Stimulated activated CD4-positive, alpha-beta T cell treated with anti-CD3 and anti-CD28 coated beads, Interleukin-2, amount 100 ng/mL, for 48 hours (primary cell): ENCODE measurements at regions not wholly inside any gene's neighbourhood (a gene's known extent, or its start where the extent isn't known, plus 50 kb on each side); places are given as distances from the start of the nearest gene placed in this dataset.

Experiments
- DNase-seq, 2 donors: peaks; one replicate each; pipeline ENCODE4 v3.0.0-alpha.2; 2020

DNA sequence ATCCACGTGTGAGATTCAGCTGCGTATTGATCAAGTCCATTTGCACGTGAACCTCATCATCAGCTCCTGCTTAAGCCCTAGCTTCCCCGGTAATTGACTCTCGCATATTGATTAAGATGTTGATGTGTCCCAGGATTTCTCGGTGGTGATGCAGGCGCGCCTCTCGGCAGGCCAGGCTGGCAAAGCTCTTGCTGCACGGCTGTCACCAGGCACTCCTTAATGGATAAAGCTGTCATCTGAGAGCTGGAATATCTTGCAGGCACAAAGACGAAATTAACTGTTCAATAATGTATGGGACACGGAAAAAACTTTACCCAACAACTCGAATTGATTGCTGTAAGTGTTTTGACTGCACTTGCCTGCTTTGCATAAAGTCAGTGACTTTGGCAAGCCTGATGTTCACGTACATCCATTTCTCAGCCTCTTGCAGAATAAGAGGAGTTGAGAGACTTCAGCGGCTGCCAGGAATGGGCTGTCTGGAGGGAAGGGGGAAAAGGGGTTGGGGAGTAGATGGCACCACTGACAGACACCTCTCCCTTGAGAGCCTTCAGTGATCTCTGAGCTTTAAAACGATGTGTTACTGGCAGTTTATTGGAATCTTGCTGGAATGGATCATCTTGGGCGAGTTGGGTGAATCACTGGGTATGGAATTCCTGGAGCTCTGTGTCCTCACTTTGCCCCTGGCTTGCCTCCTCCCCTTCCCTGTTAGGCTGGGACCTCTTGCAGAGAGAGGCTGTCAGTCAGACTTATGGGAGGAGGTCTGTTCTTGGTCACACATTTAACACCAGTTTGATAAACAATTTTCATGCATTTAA, 650.3 kb downstream of the CCDC171 start:
- DNase-seq = no peak

DNA sequence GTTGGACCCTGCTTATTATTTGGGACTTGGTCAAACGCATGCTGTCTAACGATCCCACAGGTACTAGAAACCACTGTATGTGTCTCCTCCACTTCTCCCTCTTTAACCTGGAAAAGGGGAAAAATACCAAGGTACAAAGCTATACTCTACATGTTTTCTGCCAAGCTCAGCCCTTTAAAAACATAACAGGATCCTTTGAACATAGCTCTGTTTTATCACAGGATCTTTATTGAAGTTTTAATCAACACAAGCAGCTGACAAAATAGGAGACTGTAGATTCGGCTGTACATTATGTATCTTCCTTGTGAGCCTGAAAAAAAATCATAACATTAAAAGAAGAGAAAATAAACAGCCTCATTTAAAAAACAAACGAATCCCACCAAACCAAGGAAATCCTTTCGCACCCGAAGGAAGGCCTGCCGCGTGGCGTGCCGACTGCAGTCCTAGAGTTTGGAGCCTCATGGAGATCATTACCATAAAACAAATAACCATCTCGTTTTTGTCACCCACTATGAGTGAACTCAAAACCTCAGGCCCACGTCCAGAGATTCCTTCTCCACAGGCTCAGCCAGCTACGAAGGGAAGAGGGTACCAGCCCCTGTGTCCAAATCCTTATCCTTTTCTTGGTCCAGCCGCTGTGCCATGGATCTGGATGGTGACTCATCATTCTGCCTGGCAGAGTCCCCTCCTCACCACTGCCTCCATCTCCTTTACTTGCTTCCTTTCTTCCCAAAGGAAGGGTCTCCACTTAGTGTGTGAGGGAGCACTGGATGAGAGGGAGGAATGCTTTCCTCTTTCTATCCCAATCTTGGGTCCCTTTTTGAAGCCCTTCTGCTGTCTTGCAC, 651.1 kb downstream of the CCDC171 start:
- DNase-seq = no peak

DNA sequence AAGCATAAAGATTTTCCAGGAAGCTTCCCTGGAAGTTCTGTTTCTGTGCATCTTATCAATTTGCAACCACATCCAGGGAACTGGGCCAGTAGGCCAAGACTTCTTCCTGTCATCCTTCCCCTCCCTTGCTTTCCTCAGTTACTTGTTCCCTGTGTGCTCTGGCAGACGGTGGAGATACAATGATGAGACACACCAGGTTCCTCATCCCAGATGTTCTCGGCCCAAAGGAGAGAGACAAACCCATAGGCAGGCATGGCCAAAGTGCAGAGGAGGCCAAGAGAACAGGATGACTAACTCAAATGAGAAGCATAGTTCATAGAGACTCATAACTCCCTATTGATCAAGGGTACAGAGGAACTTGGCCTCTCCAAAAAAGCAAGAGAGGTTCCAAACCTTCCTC, 652.6 kb downstream of the CCDC171 start:
- DNase-seq = no peak

DNA sequence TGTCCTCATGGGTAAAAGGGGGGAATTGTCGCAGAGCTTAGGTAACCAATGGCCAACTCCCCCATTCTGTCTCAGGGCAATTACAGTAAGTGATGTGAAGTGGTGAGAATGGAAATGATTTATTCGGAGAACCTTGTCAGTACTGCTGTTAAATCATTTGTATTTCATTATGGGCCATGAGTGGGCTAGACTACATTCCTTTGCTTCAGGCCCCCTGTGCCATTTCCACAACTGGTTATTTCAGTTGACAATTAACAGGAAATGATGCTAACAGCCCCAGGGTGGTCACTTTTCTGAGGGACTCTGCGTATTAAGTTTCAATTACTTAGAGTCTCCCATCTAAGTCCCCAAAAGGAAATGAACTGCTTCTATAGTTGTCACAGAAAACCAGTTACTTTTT, 653.7 kb downstream of the CCDC171 start:
- DNase-seq = no peak

DNA sequence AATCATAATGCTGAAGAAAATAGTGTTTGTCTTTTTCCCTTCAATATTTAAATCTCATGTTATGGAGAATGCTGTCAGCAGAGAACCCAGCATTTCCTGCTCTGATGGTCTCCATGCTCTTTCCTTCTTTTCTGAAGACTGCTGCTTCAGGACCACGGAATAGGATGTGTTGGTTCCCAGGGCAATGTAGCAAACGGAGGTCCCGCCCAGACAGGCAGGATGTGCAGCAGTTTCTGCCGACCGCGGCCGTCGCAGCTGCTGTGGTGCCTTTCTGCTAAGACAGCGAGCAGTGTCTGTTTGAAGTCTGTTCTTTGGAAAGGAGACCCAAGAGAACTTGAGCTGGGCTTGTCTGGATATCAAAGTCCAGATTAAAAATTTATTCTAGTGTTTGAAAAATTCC, 654.3 kb downstream of the CCDC171 start:
- no peak for DNase-seq

DNA sequence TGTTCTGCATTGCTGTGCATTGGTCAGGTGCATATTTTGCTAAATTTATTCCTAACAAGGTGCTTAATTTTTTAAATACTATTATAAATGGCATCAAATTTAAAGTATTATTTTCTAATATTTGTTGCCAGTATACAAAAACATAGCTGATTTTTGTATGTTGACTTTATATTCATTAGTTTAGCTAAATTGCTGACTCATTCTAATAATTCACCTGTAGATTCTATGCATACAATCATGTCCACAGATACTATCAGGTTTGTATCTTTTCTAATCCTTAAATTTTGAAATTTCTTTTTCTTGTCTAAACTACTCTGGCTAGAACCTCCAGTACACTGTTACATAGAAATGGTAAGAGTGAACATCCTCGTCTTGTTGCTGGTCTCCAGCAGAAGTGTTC, 657.6 kb downstream of the CCDC171 start:
- no peak for DNase-seq

DNA sequence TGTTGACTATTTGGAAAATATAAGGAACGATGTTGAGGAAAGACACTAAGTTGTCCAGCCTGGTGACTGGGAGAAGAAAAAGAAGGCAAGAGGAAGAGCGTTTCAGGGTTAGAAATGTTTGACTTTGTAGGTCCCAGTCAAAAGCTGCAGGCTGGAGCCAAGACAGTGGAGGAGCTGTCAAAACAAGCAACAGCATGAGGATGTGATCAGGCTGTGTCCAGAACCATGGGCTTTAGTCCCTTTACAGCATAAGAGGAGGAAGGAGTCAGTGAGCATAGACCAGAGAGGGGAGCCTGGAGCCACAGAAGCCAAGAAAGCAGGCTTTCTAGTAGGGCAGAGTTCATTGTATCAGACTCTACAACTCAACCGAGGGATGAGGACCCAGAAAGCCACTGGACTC, 658.5 kb downstream of the BNC2 start:
- no peak for DNase-seq

DNA sequence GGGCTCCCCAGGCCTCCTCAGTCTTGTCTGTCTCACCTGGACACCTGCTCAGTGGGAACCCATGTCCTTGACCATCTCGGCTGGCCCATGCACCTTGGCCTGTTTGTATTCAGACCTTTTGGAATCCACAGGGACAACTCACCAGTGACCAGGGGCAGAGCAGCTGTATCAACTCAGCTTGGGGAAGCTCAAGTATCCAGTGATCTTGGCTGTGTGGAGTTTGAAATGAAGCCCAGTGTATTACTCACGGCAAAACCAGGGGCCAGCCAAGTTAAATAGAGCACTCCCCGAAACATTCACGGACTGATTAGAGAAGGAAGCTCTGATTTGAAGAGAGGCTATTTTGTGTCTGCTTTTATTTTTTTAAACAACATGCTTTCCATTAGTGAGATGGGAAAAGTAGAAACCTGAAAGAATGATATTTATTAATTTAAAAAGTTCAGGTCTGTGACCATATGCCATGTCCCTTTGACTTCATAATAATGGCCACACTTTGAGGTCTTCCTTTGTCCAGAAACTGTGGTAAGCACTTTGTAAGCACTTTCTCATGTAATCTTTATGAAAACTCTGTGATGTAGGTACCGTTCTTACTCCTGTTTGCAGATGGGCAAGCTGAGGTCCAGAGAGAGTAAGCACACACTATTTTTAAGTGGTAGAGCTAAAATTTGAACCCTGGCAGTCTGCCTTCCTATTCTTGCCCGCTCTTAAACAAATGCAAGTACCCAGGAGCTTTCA, 656.5 kb downstream of the BNC2 start:
- DNase-seq = no peak

DNA sequence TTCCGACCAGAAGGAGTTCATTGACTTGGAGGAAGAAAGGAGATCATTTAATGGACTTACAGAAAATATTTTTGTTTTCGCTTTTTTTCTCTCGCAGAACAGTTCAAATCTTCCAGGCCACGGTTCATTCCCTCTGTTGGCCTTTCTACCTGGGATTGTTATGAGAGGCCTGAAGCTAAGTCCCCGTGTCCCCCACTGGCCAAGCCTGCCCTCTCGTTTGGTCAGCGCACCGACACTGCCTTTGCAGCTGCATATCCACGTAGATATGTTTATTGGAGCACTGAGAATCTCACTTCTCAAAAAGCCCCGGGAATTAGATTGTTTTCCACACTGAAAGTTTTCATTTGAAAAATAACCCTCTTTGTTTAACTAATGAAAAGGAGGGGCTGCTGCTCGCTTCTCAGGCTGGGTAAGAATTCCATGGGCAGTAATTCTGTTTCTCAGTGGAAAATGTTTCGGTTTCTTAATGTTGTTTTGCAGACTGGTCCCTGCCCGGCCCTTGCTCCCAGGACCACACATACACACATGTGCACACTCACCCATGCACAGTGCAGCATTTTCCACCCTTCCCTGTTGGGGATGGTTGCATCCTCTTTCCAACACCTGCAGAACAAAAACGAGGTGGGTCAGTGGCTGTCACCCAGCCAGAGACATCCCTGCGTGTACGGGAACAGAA, 655.7 kb downstream of the BNC2 start:
- DNase-seq = no peak

DNA sequence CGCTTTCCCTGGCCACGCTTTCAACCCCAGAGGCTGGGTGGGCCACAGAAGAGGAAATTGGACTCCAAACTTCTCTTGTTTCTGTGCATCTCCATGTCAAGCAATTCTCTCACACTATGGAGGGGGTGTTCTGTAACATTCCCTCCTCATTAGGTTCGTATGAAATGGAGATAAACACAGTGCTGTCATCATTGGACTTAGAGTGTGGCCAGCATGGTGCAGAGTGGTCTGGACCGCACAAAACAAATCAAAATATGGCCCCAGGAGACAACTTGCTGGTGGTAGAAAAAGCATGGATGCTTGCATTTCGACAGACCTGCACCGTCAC, 655.2 kb downstream of the BNC2 start:
- no peak for DNase-seq

DNA sequence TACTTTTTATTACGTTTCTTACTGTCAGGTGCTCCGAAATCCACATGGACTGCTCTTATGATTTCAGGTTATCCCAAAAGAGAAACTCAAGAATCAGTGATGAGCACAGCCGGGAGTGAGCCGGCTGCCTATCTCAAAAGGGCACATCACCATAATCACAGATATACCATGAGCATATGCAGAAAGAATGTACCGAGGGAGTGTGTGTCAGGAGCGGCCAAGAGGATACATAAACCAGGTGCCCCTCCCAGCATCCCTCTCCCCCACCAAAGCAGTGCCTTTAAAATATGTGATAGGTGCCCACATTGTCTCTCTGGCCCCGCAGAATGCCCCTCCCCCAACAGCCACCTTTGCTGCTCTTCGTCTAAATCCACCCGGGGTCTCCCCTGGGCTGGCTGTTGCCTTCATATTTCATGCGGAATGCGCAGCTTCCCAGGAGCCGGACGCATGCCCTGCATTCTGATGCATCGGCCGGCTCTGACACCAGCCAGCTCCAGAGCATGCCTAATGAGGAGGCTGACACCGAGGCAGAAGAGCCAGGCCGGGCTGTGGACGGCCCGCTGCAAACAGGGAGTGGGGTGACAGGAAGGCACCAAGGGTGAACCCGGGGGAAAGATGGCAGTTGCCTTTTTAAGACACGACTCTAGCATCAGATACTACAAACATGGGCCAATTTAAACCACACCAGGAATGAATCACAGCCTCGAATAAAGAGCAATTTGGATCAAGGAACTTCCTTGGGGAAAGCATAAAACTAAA, 652.3 kb downstream of the BNC2 start:
- DNase-seq = no peak

DNA sequence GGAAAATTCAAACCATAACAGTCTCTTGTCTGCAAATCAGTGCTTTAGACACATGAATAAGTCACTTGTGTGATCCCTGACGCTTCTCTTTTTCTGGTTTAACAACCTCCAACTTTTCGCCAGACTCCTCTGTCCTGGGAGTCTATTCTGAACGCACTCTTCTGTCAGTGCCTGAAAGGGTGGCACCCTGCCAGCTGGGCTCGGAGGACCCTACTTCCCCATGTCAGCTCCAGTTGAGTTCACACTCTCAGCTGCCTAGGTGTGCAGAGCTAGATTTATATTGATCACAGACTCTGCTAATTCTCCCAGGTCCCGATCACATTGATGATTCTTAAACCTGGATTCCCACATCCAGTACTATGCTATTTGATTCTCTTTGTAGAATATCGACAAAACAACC, 649.1 kb downstream of the BNC2 start:
- no peak for DNase-seq

DNA sequence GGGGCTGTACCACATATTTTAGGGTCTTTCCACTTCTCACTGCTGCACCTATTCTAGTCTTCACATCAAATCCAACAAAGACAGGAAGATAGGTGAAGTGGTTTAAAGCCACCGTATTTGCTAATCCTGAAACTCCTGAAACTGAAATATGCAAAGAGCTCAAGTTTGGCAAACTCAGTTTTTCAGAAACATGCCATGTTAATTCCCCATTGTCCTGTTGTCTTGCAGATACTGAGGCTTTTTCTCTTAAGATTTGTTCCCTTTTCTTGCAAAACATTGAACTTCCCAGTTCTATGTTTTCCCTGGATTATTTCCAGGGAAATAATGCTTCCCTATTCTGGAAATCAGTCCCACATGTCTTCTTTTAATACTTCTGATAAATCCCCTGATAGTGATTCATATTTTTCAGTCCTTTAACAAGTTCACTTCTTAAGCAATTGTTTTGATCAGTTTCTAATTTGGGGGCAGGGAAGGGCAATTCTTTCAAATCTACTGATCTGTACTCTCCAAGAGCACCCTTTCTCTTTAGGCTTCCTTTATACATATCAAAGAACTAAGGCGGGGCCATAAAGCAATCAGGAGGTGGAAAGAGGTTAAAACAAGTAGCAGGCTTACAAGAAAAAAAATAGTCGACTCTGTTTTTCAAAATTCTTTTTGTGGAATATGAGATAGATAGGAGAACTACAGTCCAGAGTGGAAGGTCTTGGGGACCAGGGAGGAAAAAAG, 648.5 kb downstream of the BNC2 start:
- DNase-seq = no peak

DNA sequence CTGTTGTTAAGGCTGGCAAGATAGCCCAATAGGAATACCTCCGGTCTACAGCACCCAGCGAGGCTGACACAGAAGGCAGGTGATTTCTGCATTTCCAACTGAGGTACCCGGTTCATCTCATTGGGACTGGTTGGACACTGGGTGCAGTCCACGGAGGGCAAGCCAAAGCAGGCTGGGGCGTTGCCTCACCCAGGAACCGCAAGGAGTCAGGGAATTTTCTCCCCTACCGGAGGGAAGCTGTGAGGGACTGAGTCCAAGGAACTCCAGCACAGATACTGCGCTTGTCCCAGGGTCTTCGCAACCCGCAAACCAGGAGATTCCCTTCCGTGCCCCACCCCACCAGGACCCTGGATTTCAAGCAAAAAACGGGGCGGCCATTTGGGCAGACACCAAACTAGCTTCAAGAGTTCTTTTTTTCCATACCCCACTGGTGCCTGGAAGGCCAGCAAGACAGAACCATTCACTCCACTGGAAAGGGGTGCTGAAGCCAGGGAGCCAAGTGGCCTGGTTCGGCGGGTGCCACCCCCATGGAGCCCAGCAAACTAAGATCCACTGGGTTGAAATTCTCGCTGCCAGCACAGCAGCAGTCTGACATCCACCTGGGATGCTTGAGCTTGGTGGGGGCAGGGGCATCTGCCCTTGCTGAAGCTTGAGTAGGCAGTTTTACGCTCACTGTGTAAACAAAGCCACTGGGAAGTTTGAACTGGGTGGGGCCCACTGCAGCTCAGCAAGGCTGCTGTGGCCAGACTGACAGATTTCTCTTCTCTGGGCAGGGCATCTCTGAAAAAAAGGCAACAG, 647.2 kb downstream of the BNC2 start:
- no peak for DNase-seq

DNA sequence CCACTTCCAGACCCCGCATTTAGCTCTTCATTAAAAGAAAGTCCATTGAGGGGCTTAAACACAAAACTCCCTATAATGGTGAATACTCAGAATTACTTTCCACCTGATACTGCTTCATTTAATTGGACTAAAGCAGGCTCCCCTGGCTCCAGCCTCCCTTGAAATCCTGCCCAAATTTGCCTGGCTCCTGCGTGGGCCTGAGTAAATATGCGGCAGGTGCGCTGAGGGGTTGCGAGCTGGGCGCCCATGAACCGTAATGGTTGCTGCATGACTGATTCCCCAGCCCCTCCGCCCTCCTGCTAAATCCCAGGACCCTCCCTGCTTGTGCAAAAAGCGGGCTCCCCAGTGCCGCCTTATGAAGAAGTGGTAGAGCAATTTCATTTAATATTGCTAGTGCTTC, 639.7 kb downstream of the BNC2 start:
- no peak for DNase-seq

DNA sequence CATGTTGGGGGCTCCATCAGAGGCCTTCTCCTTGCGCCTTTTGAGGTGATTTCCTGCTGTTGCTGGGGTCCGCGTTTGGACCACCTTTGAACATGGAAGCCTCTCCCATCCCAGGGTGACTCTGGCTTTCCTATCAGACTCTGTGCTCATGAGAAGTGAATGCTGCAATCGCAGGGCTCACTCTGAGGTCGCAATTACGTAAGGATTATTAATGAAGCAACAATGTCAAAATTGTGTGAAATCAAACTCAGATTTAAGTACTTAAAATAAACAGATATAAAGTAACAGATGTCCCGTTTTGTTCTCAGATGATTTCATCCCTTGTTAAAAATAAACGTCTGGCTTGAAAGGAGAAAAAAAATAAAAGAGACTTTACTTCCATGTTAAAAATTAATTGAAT, 634.2 kb downstream of the BNC2 start:
- no peak for DNase-seq

DNA sequence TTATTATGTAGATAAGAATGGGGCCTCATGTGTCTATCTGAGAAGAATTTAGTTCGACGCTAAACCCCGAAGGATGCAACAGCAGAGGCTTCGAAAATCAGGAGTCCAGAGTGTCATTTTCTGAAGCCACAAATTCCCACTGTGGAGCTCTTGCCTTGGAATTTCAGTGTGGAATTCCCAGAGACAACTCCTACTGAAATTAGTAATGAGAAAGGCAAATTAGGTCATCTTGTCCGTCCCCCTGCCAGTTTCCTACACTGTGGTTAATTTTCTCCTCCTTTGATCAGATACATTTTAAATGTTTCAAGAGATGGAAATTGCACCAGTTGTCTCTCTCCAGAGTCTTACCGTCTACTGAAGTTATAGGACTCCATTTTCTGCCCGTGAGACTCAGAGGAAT, 633.6 kb downstream of the BNC2 start:
- no peak for DNase-seq

DNA sequence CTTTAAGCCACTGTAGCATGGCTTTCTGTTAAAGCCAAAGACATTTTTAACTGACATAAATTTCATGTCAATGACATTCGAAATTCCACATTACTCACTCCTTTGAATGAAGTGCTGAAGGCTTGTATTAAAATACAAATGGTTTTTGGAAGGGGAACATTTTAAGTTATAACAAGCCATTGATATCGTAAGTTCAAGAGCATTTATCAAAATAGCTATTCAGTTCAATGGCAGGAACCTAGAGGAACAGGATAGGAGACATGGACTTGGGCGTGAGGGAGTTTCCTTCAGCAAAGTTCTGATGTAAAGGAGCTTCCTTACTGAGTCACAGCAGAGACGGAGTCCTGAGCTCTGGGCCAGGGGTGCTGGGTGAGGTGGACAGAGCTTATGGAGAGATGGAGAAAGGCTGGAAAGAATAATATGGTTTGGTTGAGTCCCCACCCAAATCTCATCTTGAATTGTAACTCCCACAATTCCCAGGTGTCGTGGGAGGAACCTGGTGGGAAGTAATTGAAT, 631.8 kb downstream of the BNC2 start:
- DNase-seq = no peak

DNA sequence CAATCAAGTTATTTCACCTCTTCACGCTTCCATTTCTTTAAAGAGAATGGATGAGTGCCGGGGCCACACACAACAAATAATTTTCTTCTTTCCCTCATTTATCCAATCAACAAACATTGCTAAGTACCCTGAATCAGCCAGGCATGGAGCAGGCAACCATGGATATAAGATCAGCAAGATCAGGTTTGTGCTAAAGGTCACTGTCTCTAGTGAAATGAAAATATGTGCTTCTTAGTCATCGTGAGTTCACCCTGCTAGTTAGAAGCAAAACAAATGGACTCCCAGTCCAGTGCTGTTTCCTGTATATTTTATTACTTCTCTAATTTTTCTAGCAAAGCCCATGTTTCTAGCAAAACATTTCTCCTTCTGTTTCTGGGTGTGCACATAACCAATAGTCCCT, 629.2 kb downstream of the BNC2 start:
- DNase-seq = no peak

DNA sequence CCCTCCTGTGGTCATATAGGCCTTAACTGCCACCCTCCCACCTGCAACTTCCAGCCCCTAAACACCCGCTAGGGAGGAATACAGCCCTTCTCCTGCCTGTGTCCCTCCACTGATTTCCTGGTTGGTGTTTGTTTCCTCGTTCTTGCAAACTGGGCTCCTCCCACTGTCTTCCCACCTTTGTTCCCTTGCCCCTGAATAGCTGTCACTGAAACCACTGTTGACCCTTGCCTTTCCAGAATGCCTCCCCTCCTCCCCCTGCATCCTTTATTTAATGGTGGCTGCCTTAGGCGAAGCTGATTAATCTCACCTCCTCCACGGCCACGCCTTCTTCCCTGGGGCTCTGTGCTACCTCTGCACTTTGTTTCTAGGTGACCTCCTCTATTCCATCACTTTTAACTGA, 626.7 kb downstream of the BNC2 start:
- no peak for DNase-seq
